NCI-H2196 (cell line): ENCODE measurements at regions not wholly inside any gene's neighbourhood (a gene's known extent, or its start where the extent isn't known, plus 50 kb on each side); places are given as distances from the start of the nearest gene placed in this dataset.

Experiments used
- DNase-seq: peaks from one replicate; lab custom pipeline; 2025; ENCODE audit not compliant: unreplicated experiment; lab: John Stamatoyannopoulos, UW

DNA sequence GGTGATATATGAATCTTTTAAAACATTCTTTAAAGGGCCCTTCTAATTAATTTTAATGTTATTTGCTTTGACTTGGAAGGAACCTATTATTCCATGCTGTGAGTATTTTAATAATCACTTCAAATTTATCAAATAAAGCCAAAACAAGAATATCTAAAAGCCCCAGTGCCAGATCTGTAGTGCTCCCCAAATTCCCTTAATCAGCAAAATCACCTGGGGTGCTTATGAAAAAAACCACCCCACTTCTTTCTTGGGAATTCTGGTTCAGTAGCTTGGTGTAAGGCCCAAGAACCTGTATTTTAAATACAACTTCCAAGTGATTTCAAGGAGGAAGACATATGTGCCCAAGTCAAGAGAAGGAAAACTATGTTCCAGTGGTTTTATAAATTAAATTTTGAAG lies 202.4 kb upstream of the OSR1 start:
- DNase-seq: no peak

DNA sequence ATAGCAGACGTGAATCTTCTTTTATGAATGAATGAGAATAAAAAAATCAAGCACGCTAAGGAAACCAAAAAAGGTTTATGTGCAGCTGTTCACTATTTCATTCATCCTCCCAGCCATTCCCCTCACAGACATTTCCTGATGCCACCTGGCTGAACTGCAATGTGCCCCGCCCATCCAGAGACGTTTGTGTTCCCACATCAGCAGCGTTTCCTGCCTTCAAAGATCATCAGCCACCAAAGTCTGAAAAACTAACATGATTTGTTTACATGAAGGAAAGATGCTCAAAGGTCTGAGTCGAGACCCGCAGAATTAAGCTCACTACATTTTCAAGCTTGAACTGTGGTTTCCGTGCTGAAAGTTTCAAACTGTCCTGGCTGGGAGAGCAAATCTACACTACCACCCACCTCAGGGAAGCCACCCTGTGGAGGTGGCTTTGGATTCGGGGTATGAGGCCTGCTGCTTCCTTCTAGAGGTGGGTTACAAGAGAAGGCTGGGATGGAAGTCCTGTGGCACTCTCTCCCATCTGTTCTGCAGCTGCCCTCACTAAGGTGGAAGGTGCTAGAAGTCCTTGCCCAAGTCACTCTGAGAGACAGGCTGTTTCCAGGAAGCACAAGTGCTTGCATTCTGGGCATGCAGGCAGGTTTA lies 201.3 kb upstream of the OSR1 start:
- DNase-seq: no peak

DNA sequence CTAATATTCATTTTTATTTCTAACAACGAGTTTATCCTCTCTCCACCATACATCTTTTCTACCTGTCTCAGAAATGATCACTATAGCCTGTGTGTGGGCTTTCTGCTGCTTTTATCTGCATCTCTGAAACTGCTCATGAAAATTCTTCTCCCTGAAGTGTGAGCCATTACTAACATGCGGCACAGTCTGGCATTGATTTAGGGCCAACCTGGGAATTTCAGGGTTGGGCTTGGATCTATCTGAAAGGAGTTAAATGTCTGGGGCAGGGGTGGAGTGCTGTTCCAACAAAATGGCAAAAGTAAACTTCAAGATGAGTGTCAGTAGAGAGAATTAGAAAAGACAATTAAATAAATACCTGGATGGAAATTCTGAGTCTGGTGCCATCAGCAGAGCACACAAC lies 198.2 kb upstream of the OSR1 start:
- DNase-seq: no peak

DNA sequence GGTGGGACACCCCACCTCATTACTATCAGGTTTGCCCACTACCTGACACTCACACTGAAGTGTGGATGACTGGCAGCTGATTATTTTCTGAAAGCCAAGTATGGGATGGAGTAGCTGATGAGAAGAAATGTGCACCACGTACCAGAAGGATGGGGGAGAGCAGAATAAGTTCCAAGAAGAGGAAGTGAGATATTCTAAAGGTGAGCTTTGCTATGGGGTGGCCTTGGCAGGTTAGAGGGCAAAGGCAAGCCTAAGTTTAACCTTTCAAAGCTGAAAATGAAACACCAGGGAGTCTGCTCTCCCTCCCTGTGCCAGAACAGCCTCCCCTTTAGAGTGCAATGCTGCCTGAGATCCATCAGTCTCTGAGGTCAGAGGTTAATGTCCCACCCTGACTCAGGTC lies 196.1 kb upstream of the OSR1 start:
- no peak for DNase-seq

DNA sequence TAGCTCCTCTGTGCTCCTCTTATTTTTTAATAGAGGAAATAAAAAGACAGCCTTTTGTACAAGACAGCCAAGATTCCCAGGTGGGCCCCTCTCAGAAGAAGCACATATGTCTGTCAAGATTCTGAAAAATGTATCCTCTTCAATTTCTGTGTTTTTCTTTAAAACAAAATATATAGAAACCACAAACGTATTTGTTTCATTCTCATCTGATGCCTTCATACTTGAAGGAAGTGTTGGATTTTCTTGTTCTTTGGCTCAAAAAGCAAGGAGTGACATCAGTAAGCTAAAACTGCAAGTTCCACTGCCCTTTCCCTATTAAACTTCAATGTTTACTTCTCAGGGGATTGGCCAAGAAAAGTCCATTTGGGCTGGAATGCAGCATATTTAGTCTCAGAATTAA lies 193.8 kb upstream of the OSR1 start:
- DNase-seq: no peak

DNA sequence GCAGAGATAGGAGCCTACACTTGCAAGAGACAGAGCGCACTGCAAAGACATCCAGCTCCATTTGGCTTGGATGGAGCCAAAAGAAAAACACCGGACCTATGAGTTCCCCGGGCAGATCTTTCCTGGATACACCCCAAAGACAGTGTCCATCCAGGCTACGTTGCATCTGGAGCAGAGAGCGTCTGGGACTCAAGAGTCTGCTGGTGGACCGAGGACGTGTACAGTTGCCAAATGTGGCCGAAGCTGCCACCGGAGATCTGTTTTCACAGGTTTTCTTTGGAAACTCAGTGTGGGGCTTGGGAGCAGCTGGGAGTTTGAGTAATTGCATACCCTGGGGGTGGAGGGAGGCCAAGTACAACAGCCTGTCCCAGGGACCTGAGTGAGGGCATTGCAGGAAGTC lies 192.3 kb upstream of the OSR1 start:
- DNase-seq: no peak

DNA sequence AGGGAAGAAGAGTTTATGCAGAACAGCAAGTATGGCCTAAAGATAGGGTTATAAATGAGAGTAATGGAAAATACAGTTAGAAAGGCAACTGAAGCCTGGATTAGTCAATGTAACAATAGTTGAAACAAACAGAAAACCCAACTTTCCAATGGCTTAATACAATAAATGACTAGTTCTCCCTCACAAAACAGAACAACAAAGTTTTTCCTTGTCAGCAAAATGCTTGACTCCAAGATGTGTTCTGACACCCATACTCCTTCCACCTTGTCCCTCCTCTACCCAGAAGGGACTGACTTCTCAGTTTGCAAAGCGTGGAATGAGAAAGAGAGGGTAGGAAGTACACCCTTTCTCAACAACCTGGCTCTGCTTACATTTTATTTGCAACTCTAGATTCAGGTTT lies 191.4 kb upstream of the OSR1 start:
- no peak for DNase-seq

DNA sequence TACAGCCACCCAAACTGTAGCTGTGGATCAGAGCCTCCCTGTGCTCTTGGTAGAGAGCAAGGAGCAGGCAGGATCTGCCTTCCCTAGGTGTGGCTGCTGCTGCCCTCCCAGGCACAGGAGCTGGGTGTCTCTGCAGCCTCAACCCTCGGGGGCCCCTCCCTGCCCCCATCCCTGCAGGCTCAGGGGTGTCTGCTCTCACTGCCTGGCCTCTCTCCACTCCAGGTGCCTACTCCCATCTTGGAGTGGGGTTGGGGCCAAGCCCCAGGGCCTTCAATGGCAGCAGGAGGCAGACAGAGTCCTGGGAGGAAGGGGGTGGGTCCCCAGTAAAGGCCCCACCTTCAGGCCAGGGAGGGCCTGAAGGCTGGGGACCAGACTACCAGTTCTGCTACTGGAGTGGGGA lies 189.7 kb upstream of the OSR1 start:
- no peak for DNase-seq

DNA sequence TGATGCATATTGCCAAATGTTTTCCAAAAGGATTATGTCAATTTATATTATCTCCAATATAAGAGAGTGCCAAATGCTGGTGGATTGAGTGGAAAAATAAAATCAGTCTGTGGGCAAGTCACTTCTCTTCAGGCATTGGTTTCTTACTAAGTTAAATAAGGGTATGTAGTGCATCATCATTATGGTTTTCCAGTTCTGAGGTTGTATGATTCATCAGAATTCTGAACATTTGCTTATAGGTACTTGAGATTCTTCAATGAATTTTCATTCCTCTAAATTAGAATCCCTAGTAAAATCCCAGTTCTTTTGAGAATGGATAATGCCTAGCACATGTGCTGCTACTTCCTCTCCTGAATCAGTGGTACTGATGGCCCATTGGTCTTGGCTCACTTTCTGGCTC lies 188.9 kb upstream of the OSR1 start:
- no peak for DNase-seq

DNA sequence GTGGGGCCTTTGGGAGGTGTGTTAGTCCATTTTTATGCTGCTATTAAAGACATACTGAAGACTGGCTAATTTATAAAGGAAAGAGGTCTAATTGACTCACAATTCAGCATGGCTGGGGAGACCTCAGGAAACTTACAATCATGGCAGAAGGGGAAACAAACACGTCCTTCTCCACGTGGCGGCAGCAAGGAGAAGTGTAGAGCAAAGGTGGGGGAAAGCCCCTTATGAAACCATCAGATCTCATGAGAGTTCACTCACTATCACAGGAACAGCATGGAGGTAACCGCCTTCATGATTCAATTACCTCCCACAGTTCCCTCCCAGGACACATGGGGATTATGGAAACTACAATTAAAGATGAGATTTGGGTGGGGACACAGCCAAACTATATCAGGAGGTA lies 187.1 kb upstream of the OSR1 start:
- no peak for DNase-seq

DNA sequence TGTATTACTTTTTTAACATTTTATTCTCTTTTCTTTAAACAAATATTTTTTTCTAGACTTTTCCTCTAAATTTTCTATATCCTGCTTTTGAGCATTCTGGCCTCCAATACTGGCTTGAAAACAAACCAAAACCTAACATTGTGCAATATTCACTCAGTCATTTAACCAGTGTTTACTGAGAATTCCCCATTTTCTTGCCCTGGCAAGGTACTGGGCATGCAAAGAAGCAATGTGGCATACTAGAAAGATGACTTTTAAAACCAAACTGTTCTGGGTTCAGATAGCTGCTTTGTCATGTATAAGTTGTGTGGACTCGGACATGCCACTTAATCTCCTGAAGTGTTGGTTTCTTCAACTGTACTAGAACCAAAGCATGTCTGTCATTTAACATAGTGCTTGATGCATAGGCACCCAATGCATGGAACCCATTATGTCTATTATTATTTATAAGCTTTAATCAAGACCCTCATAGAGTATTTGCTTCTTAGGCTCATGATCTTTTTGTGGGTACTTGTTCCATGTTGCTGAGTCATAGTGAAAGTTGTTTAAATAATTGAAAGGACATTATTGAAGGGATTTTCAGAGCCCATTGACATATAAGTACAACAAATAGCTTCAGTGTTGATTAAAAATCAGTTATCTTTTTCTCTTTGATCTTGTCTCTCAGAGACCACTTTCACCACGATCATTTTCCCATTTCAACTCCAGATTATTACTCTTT lies 185.4 kb upstream of the OSR1 start:
- no peak for DNase-seq

DNA sequence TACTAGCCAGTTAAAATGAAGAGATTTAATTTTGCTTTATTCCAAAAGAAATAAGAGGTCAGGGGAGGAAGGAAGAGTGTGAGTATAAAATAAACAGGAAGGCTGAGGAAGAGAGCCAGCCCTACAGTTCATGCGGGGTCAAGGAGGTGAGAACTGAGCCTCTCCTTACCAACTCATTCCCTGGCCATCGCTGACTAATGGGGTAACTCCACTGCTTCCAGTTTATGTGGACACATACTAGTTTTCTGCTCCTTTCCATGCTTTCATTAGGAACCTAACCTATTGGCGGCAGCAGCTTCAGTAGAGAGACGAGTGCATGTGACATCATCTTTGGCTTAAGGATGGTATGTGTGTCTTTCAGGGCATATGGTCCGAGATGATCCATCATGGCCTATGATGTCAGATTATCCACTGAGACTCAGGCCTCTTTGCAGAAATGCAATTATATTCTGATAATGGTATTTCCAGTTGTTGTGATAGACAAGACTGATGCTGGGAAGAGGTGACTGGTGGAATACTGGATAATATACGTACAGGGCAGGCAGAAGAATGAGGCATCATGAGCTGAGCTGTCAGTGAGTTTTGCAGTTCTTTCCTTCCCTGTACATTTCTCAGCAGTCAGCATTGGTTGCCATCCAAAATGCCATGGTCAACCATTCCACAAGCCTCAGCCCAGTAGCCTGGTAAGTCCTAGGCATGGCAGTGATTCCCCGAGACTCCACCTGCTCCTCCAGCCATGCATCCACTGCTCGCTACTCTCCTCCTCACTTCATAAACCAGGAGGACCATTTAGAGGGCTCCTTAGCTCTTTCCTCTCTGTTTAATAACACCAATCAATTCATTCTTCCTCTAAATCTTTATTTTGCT lies 184.6 kb upstream of the OSR1 start:
- DNase-seq: no peak

DNA sequence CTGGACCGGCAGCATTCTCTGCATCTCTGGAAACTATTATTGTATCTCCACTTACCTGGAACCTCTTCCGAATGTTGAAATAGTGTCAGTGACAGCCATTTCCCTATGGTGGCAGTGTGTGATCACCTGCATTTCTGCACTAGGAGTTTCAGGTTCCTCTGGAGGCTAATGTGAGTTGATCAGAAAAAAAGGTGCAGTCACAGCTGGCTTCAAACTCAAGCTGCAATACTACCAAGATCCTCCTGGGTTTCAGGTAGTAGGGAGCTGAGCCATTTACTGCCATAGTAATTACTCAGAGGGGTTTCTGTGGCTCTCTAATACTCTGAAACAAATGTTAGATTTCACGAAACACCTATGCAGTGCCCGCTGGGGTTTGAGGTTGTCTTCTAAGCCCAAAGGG lies 183.5 kb upstream of the OSR1 start:
- DNase-seq: no peak

DNA sequence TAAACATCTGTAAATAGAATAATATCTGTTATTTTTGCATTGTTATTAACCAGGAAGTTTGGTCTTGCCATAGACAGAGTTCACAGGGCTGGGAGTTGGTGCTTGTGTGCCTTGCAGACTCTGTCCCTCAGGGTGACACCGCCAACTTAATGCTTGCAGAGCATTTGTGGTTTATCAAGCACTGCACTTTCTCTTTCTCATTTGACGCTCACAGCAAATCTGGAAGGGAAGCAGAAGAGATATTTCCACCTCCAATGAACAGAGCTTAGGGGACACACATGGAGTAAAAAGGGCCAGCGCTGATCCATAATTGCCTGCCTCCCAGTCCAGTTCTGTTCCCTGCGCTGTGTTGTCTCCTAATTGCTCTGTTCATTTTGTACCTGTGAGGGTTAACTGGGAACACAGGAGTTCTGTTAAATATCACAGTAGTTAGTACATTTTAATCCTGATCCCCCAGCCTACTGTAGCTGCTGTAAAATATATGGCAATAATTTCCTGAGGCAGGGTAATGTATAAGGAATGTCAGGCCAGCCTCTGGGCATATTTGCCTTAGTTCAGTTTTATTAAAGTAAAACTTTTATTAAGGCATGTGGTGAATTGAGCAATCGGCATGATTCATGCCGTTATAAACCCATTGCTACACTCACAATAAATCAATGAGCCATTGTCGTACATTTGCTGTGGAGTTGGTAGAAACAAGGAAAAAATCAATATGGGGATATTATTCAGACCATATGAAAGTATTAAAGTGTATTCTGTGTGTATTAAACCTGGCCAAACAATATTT lies 182.5 kb upstream of the OSR1 start:
- DNase-seq: no peak

DNA sequence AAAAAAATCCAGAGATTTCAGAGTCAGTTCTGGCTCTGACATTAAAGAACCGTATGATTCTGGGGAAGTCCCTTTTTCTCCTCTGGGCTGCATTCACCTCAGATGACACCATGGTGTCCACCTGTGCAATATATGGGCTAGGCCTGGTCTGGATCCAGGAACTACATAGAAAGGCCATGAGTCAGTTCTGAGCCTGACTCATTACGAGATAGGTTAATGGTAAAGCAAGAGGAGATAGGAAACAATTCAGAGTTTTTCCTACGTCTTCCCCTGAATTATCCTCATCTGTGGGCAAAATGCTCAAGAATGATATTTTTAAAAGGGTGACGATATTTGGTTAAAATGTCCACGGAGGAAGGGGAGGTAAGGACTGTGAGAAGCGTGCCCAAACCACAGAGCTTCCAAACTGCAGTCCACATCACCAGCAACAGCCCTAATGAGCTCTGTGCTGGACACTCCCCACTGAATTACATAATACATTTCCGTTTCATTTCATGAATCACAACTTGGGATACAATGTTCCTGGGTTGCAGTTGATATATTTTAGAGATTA lies 180.1 kb upstream of the OSR1 start:
- DNase-seq: no peak

DNA sequence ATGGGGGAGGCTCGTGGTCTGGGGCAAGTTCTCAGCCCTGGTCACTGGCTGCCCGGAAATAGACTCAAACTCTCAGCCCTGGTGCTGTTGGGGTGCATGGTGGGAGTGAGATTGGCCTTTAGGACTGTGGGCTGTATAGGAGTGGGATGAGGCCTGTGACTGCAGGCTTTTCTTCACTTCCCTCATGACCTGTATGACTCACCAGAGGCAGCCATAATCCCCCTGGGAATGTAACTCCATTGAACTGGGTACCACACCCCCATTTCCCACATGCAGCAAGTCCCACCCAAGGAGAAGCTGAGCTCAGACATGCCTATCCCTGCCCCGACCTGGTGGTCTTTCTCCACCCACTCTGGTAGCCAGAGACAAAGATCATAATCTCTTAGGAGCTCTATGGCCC lies 177.7 kb upstream of the OSR1 start:
- no peak for DNase-seq

DNA sequence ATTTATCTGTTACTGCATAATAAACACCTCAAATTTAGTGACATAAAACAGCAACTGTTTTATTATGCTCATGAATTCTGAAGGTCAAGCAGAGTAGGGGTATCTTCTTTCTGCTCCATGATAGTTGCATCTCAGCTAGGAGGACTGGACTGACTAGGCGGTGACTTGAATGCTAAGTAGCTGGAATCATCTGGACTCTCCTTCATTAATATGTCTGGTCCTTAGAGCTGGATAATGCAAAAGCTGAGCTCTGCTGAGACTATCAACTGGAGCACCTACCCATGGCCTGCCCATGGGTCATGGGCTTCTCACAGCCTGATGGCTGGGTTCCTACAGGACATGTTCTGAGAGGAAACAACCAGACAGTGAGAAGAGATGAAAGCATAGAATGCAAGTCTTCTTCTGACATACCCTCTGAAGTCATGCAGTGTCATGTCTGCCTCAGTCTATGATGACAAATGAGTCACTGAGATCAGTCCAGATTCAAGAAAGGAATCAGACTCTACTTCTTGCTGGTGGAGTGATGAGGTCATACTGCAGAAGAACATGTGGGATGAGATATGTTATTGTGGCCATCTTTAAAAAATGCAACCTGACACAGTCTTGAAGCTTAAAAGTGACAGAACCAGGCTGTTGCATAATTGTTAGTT lies 174.2 kb upstream of the OSR1 start:
- DNase-seq: no peak

DNA sequence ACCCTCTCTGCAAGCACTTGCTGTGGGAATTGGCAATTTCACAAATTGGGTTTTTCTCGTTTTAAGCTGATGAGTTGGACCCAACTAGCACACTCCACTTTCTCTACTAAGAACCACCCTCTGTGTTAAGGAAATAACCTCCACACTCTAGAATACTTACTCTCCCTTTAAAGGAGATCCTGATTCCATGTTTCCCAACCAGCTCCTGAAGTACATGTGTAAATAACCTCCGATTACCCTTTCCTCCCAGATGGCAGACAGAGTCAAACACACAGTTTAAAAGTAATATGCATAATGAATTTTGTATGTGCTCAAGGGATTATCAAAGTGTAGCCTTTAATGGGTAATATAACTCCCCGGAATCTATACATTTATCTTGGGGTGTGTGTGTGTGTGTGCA lies 171.3 kb upstream of the OSR1 start:
- no peak for DNase-seq

DNA sequence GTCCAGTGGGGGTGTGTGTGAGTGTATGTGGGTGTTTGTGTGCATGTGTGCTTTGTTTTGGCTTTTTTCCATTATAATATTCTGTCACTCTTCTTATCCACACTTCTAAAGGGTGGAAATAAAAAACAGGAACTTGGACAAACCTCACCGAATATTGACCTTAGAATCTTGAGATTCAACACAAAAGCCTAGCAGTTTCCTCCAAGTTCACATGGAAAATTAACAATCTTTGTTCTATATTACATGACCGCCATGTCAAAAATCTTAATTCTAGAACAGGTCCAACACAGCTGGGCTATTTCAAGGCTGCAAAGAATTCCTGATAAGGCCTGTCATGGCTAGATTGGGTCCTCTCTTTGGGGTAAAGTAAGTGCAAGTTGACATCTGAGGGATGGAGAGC lies 169.3 kb upstream of the OSR1 start:
- DNase-seq: no peak

DNA sequence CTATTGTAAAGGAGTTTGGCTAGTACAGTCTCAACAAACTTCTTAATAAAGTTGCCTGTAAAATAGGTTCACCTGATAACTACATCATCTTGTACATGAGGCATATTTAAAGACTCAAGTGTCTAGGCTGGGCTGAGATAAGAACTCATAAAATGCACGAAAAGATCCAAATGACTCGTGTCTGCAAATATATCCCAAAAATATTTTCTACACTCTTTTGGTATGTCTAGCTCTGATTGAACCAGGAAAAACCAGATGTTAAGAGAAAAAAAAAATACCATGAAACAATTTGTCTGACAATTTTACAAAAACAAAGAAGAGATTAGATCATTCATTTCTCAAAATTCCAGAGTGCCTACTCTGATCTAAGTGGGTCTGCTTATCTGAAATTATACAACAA lies 166.9 kb upstream of the OSR1 start:
- no peak for DNase-seq

DNA sequence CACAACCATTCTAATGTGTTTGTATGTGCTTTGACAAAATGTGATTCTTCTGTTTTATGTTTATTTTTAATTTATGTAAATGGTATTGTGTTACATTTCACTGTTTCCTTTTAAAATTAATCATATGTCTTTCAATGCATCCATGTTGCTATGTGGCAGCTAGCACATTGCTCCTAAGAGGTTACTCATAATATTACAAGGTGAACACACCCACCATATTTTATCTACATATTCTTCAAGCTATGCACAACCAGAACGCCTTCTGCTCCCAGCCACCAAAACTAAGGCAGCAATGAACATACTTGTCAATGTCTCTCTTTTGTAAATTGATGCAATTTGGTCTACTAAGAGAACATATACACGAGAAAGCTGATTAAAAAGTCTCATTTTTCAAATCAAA lies 160.6 kb upstream of the OSR1 start:
- no peak for DNase-seq
